KMS-11 (cell line): ENCODE measurements at regions not wholly inside any gene's neighbourhood (a gene's known extent, or its start where the extent isn't known, plus 50 kb on each side); places are given as distances from the start of the nearest gene placed in this dataset.
A peak's percentile ranks its signal among the peaks of the same experiment; 100 is the strongest.

ENCODE experiments used
- H2AFZ ChIP-seq: fragments of 200-600 bp; sonication (generic); 2 replicates; pipeline ENCODE4 v1.6.1; 2016; ENCODE audit warnings: antibody characterized with exemption, mixed run types, low read depth
- H3K27ac ChIP-seq: fragments of 200-600 bp; sonication (generic); 2 replicates; pipeline ENCODE4 v1.6.1; 2016; ENCODE audit warnings: mild to moderate bottlenecking, mixed run types
- H3K27me3 ChIP-seq: fragments of 200-600 bp; sonication (generic); 2 replicates; pipeline ENCODE4 v1.6.1; 2017; ENCODE audit warnings: mild to moderate bottlenecking, low read depth, mixed run types, moderate library complexity; ENCODE audit not compliant: insufficient read depth
- H3K36me3 ChIP-seq: fragments of 200-600 bp; sonication (generic); 2 replicates; pipeline ENCODE4 v1.6.1; 2017; ENCODE audit warnings: mild to moderate bottlenecking, mixed run types; ENCODE audit not compliant: insufficient read depth
- H3K4me1 ChIP-seq: fragments of 200-600 bp; sonication (generic); 2 replicates; pipeline ENCODE4 v1.6.1; 2016; ENCODE audit warnings: mild to moderate bottlenecking, low read depth, mixed run types; ENCODE audit not compliant: poor library complexity, severe bottlenecking
- H3K4me2 ChIP-seq: fragments of 200-600 bp; sonication (generic); 2 replicates; pipeline ENCODE4 v1.7.0; 2016; ENCODE audit warnings: mild to moderate bottlenecking, mixed run types
- H3K4me3 ChIP-seq: fragments of 200-600 bp; sonication (generic); IDR thresholded peaks from 2 replicates; pipeline ENCODE4 v1.6.1; 2017; ENCODE audit warnings: low read depth, low read length, mixed read lengths; ENCODE audit not compliant: insufficient read depth
- H3K79me2 ChIP-seq: fragments of 200-600 bp; sonication (generic); 2 replicates; pipeline ENCODE4 v1.6.1; 2016; ENCODE audit warnings: low read depth, mixed run types; ENCODE audit not compliant: insufficient read depth
- H3K9ac ChIP-seq: fragments of 200-600 bp; sonication (generic); 2 replicates; pipeline ENCODE4 v1.6.1; 2016; ENCODE audit warnings: mild to moderate bottlenecking, mixed run types
- H4K20me1 ChIP-seq: fragments of 200-600 bp; sonication (generic); 2 replicates; pipeline ENCODE4 v1.6.1; 2016; ENCODE audit warnings: mild to moderate bottlenecking, mixed run types; ENCODE audit not compliant: insufficient read depth
- CTCF ChIP-seq: fragments of 200-600 bp; sonication (generic); conservative IDR thresholded peaks from 2 replicates; pipeline ENCODE4 v1.6.1; 2017; ENCODE audit warnings: low read depth, mild to moderate bottlenecking, antibody characterized with exemption, low read length, moderate library complexity, mixed read lengths

- Histone ChIP-seq H3K27ac (no peak overlapping the region), H3K4me3 (no peak overlapping the region), H3K4me2 (no peak overlapping the region), H3K79me2 (no peaks in the 10 kb centered on the region), H3K27me3 (no peaks in the 10 kb centered on the region), H3K4me1 (no peaks in the 10 kb centered on the region), H2AFZ (no peak overlapping the region), H3K9ac (no peak overlapping the region), H3K36me3 (no peaks in the 10 kb centered on the region), H4K20me1 (no peaks in the 10 kb centered on the region)
- no peak for TF ChIP-seq CTCF
These were observed 454.8 kb downstream of the NOVA1 start for GRCh38 chr14:26143057-26143456.

GRCh38 chr14:26138764-26139445, 458.9 kb downstream of the NOVA1 start:
- no peaks in the 10 kb centered on the region for H4K20me1 ChIP-seq
- no peaks in the 10 kb centered on the region for H3K79me2 ChIP-seq
- no peak overlapping the region for H2AFZ ChIP-seq
- H3K27me3 ChIP-seq = no peaks in the 10 kb centered on the region
- H3K4me1 ChIP-seq = no peaks in the 10 kb centered on the region
- H3K36me3 ChIP-seq = no peaks in the 10 kb centered on the region
- H3K27ac ChIP-seq = no peak overlapping the region
- no peak for TF ChIP-seq CTCF
- H3K9ac ChIP-seq = no peak overlapping the region
- no peak overlapping the region for H3K4me2 ChIP-seq
- H3K4me3 ChIP-seq = no peak overlapping the region

- no peak overlapping the region for H3K4me2 ChIP-seq
- peak; percentile 25; the same call in 1 of the 2 replicates for TF ChIP-seq CTCF
- H3K9ac ChIP-seq = no peak overlapping the region
- no peaks in the 10 kb centered on the region for H3K36me3 ChIP-seq
- H3K79me2 ChIP-seq = no peaks in the 10 kb centered on the region
- H2AFZ ChIP-seq = no peak overlapping the region
- H3K27ac ChIP-seq = no peak overlapping the region
- H4K20me1 ChIP-seq = no peaks in the 10 kb centered on the region
- no peaks in the 10 kb centered on the region for H3K4me1 ChIP-seq
- H3K4me3 ChIP-seq = no peak overlapping the region
- H3K27me3 ChIP-seq = no peaks in the 10 kb centered on the region
These were observed 460.7 kb downstream of the NOVA1 start for GRCh38 chr14:26137161-26137560.

- Histone ChIP-seq H4K20me1 (no peaks in the 10 kb centered on the region), H3K9ac (no peak overlapping the region), H3K4me1 (no peaks in the 10 kb centered on the region), H3K36me3 (no peaks in the 10 kb centered on the region), H3K79me2 (no peaks in the 10 kb centered on the region), H3K4me2 (no peak overlapping the region), H3K27me3 (no peaks in the 10 kb centered on the region), H3K27ac (no peak overlapping the region), H2AFZ (no peak overlapping the region), H3K4me3 (no peak overlapping the region)
- no peak for TF ChIP-seq CTCF
These were observed 465.7 kb downstream of the NOVA1 start for GRCh38 chr14:26132061-26132645.
